ENCODE measurements at regions not wholly inside any gene's neighbourhood (a gene's known extent, or its start where the extent isn't known, plus 50 kb on each side); places are given as distances from the start of the nearest gene placed in this dataset.

DNA sequence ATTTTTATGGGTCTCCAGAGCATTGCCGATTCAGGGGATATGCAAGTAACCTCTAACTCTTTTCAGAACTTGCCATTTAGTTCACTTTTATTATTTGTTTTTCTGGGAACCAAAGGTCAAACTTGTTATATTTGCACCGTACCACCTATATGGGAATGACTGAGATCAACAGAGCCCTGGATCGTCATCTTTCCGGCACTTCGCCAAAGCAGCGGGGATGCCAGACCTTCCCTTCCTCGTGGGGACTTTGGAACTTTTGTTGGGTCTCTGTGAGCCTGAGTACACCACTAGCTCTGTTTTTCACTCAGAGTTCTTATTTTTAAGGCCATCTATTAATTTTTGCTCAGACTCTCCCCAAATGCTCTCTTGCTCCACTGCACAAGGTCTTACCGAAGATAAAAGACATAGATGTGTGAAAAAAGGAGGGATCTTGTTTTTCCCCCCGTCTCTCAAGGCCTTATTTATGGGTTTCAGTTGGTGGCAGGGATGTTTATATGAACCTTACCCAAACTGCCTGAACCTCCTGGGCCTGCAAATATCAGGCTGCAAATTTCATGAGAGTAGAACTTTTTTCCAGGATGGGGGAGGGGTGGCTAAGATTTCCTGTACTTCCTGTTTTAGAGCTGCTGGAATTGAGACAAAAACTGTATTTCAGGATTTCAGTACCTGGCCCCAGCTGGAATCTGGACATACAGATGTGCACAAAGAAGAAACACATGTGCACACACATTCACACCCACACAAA, 350.3 kb downstream of the HRH4 start:
- TF ChIP-seq, protein P1, sequence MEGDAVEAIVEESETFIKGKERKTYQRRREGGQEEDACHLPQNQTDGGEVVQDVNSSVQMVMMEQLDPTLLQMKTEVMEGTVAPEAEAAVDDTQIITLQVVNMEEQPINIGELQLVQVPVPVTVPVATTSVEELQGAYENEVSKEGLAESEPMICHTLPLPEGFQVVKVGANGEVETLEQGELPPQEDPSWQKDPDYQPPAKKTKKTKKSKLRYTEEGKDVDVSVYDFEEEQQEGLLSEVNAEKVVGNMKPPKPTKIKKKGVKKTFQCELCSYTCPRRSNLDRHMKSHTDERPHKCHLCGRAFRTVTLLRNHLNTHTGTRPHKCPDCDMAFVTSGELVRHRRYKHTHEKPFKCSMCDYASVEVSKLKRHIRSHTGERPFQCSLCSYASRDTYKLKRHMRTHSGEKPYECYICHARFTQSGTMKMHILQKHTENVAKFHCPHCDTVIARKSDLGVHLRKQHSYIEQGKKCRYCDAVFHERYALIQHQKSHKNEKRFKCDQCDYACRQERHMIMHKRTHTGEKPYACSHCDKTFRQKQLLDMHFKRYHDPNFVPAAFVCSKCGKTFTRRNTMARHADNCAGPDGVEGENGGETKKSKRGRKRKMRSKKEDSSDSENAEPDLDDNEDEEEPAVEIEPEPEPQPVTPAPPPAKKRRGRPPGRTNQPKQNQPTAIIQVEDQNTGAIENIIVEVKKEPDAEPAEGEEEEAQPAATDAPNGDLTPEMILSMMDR (IDR thresholded peaks at IDR 0.05), result no peak
- TF ChIP-seq REST (IDR thresholded peaks at IDR 0.05; ENCODE audit: insufficient read depth in 1 of 2, low read depth in 2 of 2, low read length in 1 of 2), result no peak
- TF ChIP-seq POLR2AphosphoS5 (IDR thresholded peaks at IDR 0.05; ENCODE audit: low read depth, low read length), result no peak
